ENCODE measurements at regions not wholly inside any gene's neighbourhood (a gene's known extent, or its start where the extent isn't known, plus 50 kb on each side); places are given as distances from the start of the nearest gene placed in this dataset.

DNA sequence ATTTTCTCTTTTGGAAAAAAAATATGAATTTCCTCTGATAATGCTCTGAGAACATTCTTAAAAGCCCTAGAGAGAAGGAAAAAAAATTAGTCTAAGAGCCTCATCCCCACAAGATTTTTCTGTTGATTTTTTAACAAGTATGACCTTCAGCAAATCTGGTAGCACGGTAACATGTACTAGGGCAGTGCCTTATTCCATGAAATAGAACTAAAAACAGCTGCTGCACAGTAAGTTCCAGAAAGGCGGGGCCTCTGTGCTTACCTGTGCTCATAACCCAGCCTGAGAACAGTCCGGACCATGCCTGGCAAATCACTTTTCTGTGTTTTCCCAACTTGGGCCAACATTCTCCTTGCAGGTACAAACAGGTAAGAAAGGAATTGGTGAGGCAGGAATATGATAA is 519.1 kb upstream of the AKR1E2 start:
- Histone ChIP-seq H3K9ac (ENCODE audit: low read depth, low read length) (no peak overlapping the region), H3K9me3 (ENCODE audit: control insufficient read depth, insufficient read depth, low read length) (no peaks in the 10 kb centered on the region), H3K36me3 (ENCODE audit: control insufficient read depth, insufficient read depth, low read length) (no peaks in the 10 kb centered on the region), H3K4me3 (ENCODE audit: low read depth, low read length) (no peak overlapping the region), H3K27me3 (ENCODE audit: control insufficient read depth, insufficient read depth, low read length) (no peaks in the 10 kb centered on the region), H3K27ac (ENCODE audit: low read depth, low read length) (no peak overlapping the region), H3K4me1 (ENCODE audit: control insufficient read depth, insufficient read depth, low read length) (no peaks in the 10 kb centered on the region)

DNA sequence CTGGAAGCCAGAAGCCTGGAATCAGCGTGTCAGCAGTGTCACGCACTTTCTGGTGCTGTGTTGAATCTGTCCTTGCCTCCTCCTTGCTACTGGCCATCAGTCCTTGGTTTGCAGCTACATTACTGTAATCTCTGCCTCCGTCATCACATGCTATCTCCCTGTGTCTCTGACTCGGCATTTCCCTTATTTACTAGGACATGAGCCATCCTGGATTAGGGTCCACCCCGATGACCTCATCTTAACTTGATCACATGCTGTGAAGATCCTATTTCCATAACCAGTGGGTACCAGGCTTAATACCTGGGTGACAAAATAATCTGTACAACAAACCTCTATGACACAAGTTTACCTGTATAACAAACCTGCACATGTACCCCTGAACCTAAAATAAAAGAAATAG is 518.0 kb upstream of the KLF6 start:
- 0 out of 2 replicates have a peak, but pooled peaks cover 3% of the 10 kb centered on the region for H3K4me1 ChIP-seq (ENCODE audit: control insufficient read depth, insufficient read depth, low read length)
- H3K27ac ChIP-seq (ENCODE audit: low read depth, low read length) = no peak overlapping the region
- no peak overlapping the region for H3K9ac ChIP-seq (ENCODE audit: low read depth, low read length)
- H3K27me3 ChIP-seq (ENCODE audit: control insufficient read depth, insufficient read depth, low read length) = no peaks in the 10 kb centered on the region
- no peak overlapping the region for H3K4me3 ChIP-seq (ENCODE audit: low read depth, low read length)
- H3K36me3 ChIP-seq (ENCODE audit: control insufficient read depth, insufficient read depth, low read length) = no peaks in the 10 kb centered on the region
- no peaks in the 10 kb centered on the region for H3K9me3 ChIP-seq (ENCODE audit: control insufficient read depth, insufficient read depth, low read length)

DNA sequence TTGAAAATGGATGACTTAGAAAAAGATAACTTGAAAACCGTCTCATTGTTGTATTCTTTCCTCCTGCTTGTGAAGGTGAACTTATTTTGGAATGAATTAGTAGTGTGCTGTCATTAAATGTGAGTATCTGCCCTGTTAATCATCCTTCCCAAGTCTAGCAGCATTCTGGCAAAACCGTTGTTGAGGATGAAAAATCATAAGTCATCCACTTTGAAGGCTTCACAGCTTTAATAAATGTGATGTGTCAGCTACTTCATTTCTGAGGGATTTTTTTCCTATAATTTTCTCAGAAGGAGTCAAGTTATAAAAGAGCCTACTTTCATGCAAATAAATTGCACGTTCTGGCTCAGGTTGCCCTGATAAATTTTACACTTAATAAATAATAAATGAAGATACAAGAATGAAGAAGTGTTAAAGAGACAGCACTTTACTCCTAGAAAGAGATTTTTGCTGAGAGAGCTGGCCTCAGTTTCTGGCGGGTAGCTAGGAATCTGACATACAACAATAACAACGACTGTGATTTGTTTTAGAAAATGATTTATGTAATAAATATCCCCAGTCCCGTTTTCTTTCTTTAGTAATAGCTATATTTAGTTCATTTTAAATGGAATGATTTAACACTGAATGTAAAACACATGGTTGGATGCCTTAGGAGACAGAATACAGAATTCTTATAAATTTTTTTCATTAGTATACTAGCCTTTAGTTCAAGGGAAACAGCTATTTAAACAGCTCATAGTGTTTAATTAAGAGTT is 516.5 kb upstream of the KLF6 start:
- H3K4me1 ChIP-seq (ENCODE audit: control insufficient read depth, insufficient read depth, low read length) = 0 out of 2 replicates have a peak, but pooled peaks cover 3% of the 10 kb centered on the region
- H3K9ac ChIP-seq (ENCODE audit: low read depth, low read length) = no peak overlapping the region
- no peak overlapping the region for H3K27ac ChIP-seq (ENCODE audit: low read depth, low read length)
- H3K9me3 ChIP-seq (ENCODE audit: control insufficient read depth, insufficient read depth, low read length) = no peaks in the 10 kb centered on the region
- H3K27me3 ChIP-seq (ENCODE audit: control insufficient read depth, insufficient read depth, low read length) = no peaks in the 10 kb centered on the region
- no peak overlapping the region for H3K4me3 ChIP-seq (ENCODE audit: low read depth, low read length)
- no peaks in the 10 kb centered on the region for H3K36me3 ChIP-seq (ENCODE audit: control insufficient read depth, insufficient read depth, low read length)

DNA sequence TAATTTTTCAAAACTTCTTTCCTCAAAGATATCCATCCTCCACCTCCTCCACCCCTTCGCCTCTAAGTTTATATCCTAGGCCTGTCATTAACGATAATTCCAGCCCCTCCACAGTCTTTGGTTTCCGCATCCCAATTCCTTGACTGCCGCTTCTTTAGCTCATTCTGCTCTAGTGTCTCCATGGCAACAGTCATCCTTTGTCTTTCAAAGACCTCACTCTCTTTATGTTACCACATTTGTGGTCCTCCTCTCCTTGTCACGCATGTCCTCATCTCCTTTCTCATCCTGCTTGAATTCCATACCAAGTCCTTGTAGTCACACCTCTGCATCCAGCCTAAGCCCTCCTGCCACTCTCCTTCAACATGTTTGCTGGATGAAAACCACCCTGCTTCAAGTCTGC is 511.2 kb upstream of the KLF6 start:
- Histone ChIP-seq H3K4me1 (ENCODE audit: control insufficient read depth, insufficient read depth, low read length) (0 out of 2 replicates have a peak, but pooled peaks cover 6% of the 10 kb centered on the region), H3K27ac (ENCODE audit: low read depth, low read length) (no peak overlapping the region), H3K36me3 (ENCODE audit: control insufficient read depth, insufficient read depth, low read length) (no peaks in the 10 kb centered on the region), H3K4me3 (ENCODE audit: low read depth, low read length) (no peak overlapping the region), H3K27me3 (ENCODE audit: control insufficient read depth, insufficient read depth, low read length) (no peaks in the 10 kb centered on the region), H3K9ac (ENCODE audit: low read depth, low read length) (no peak overlapping the region), H3K9me3 (ENCODE audit: control insufficient read depth, insufficient read depth, low read length) (no peaks in the 10 kb centered on the region)

DNA sequence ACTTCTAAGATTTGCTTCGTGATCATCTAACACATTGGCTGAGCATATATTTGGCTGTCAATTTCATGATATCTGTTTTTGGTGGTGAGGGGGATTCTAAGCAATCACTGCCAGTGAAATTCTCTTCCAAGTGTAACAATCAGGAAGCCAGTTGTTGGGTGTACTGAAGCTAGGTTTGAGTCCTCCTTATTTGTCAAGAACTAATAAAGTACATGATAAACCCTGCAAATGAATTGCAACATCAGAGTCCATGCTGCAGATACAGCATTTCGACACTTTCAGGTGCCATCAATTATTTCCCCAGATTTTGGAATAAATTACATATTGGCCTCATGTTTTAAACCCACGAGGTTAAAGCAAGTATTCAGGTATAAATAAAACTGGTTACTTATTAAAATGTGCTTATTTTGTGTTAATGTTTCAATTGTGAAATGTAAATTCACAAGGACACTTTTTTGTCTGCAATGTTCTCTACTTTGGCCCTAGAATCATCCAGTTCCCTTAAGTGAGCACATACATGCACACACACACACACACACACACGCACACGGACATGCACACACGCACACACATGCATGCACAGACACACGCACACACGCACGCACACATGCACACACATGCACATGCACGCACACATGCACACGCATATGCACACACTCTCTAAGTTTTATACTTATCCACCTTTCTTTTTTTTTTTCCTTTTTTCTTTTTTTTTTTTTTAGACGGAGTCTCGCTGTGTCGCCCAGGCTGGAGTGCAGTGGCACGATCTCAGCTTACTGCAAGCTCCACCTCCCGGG is 510.2 kb upstream of the KLF6 start:
- H3K27ac ChIP-seq (ENCODE audit: low read depth, low read length) = no peak overlapping the region
- no peaks in the 10 kb centered on the region for H3K36me3 ChIP-seq (ENCODE audit: control insufficient read depth, insufficient read depth, low read length)
- H3K4me1 ChIP-seq (ENCODE audit: control insufficient read depth, insufficient read depth, low read length) = 0 out of 2 replicates have a peak, but pooled peaks cover 6% of the 10 kb centered on the region
- no peaks in the 10 kb centered on the region for H3K27me3 ChIP-seq (ENCODE audit: control insufficient read depth, insufficient read depth, low read length)
- no peak overlapping the region for H3K9ac ChIP-seq (ENCODE audit: low read depth, low read length)
- H3K9me3 ChIP-seq (ENCODE audit: control insufficient read depth, insufficient read depth, low read length) = no peaks in the 10 kb centered on the region
- H3K4me3 ChIP-seq (ENCODE audit: low read depth, low read length) = no peak overlapping the region

DNA sequence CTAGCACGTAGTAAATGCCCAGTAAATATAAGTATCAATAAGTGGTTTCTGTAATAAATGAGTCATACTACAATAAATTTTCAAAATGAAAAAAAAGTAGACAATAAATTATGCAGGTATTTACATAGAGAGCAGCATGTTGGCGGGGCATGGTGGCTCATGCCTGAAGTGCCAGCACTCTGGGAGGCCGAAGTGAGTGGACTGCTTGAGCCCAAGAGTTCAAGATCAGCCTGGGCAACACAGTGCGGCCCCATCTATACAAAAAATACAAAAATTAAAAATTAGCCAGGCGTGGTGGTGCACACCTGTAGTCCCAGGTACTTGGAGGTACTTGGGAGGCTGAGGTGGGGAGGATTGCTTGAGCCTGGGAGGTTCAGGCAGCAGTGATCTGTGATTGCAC is 509.3 kb upstream of the KLF6 start:
- no peaks in the 10 kb centered on the region for H3K9me3 ChIP-seq (ENCODE audit: control insufficient read depth, insufficient read depth, low read length)
- no peak overlapping the region for H3K27ac ChIP-seq (ENCODE audit: low read depth, low read length)
- H3K4me3 ChIP-seq (ENCODE audit: low read depth, low read length) = no peak overlapping the region
- no peak overlapping the region for H3K9ac ChIP-seq (ENCODE audit: low read depth, low read length)
- no peaks in the 10 kb centered on the region for H3K36me3 ChIP-seq (ENCODE audit: control insufficient read depth, insufficient read depth, low read length)
- H3K27me3 ChIP-seq (ENCODE audit: control insufficient read depth, insufficient read depth, low read length) = no peaks in the 10 kb centered on the region
- 0 out of 2 replicates have a peak, but pooled peaks cover 6% of the 10 kb centered on the region for H3K4me1 ChIP-seq (ENCODE audit: control insufficient read depth, insufficient read depth, low read length)

DNA sequence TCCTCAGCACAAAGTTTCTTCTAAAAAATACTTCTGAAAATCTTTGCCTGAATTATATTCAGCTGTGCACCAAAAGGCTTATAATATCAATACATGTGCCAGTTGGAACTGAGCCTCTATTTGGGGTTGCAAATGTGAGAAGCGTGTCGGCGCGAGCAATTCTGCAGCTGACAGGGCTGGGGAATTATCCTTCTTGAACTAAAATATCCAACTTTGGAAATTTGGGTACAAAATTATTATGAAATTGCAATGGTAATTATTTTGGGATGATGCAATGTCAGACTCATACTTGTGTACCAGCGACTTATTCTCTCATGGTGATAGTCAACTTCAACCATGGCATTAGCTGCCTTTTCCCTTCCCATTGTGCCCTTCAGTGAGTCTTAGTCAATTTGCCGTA is 507.0 kb upstream of the KLF6 start:
- Histone ChIP-seq H3K36me3 (ENCODE audit: control insufficient read depth, insufficient read depth, low read length) (no peaks in the 10 kb centered on the region), H3K4me3 (ENCODE audit: low read depth, low read length) (no peak overlapping the region), H3K27ac (ENCODE audit: low read depth, low read length) (no peak overlapping the region), H3K9me3 (ENCODE audit: control insufficient read depth, insufficient read depth, low read length) (no peaks in the 10 kb centered on the region), H3K4me1 (ENCODE audit: control insufficient read depth, insufficient read depth, low read length) (0 out of 2 replicates have a peak, but pooled peaks cover 2% of the 10 kb centered on the region), H3K27me3 (ENCODE audit: control insufficient read depth, insufficient read depth, low read length) (no peaks in the 10 kb centered on the region), H3K9ac (ENCODE audit: low read depth, low read length) (no peak overlapping the region)

DNA sequence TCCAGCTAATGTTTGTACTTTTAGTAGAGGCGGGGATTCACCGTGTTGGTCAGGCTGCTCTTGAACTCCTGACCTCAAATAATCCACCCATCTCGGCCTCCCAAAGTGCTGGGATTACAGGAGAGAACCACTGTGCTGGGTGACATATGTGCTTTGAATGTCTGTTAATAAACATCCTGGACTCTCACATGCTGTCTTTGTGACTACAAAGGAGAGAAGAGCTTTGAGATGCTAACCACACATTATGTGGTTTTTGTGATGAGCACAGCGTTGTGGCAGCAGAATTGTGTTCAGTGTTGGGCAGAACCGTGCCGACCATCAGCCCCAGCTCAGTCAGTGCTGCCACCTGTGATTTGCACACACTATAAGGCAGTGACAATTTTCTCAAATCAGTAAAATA is 500.1 kb upstream of the KLF6 start:
- H3K27ac ChIP-seq (ENCODE audit: low read depth, low read length) = no peak overlapping the region
- H3K9me3 ChIP-seq (ENCODE audit: control insufficient read depth, insufficient read depth, low read length) = no peaks in the 10 kb centered on the region
- no peaks in the 10 kb centered on the region for H3K27me3 ChIP-seq (ENCODE audit: control insufficient read depth, insufficient read depth, low read length)
- H3K4me1 ChIP-seq (ENCODE audit: control insufficient read depth, insufficient read depth, low read length) = 0 out of 2 replicates have a peak, but pooled peaks cover 9% of the 10 kb centered on the region
- no peaks in the 10 kb centered on the region for H3K36me3 ChIP-seq (ENCODE audit: control insufficient read depth, insufficient read depth, low read length)
- H3K4me3 ChIP-seq (ENCODE audit: low read depth, low read length) = no peak overlapping the region
- no peak overlapping the region for H3K9ac ChIP-seq (ENCODE audit: low read depth, low read length)

DNA sequence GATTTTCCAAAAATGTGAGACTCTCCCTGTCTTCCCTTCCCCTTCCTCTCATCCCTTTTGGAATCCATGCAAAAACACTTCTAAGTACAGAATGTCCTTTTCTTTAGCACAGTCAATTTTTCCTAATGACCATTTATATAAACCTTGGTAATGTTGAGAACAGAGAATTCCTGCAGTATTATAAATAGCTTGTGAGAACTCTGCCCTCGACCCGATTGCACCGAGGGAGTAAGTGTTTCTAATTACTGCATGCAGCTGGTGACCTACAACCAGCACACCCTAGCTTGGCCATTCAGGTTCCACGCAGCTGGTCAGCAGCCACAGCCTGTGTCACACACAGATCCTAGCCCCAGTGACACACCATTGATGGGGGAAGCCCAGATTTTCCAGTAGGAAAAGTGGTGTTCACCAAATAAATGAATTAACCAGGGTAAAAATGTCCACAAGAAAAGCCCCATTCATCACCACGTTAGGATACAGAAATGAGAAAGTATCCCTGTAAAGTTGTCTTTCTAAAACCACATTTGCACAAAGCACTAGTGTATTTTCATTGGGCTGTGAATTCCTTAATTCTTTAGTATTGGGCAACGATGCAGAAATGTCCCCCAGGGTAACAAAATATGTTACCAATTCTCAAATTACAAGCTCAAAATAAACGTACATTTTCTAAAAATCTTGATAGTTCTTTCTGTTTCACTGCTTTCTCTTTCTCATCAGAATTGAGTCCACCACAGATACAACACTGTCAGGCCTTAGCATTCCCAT is 499.0 kb upstream of the KLF6 start:
- Histone ChIP-seq H3K9me3 (ENCODE audit: control insufficient read depth, insufficient read depth, low read length) (no peaks in the 10 kb centered on the region), H3K27ac (ENCODE audit: low read depth, low read length) (no peak overlapping the region), H3K36me3 (ENCODE audit: control insufficient read depth, insufficient read depth, low read length) (no peaks in the 10 kb centered on the region), H3K4me3 (ENCODE audit: low read depth, low read length) (no peak overlapping the region), H3K4me1 (ENCODE audit: control insufficient read depth, insufficient read depth, low read length) (0 out of 2 replicates have a peak, but pooled peaks cover 9% of the 10 kb centered on the region), H3K27me3 (ENCODE audit: control insufficient read depth, insufficient read depth, low read length) (no peaks in the 10 kb centered on the region), H3K9ac (ENCODE audit: low read depth, low read length) (no peak overlapping the region)

DNA sequence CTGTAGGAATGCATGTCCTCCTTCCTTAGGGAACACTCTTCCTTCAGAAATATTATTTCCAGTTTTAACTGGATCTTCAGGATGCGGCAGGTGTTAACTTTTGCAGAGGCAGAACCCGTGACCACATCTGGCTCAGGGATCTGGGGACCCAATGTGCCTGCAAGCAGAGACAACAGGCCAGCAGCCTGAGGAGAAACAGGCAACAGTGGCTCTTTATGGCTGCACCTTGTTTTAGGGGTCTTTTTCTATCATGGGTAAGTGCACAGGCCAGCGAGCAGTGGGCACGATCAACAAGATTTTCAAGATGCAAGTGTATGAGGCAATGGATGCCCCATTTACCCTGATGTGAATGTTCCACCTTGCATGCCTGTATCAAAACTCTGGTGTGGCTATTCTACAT is 497.5 kb upstream of the KLF6 start:
- no peak overlapping the region for H3K27ac ChIP-seq (ENCODE audit: low read depth, low read length)
- H3K4me3 ChIP-seq (ENCODE audit: low read depth, low read length) = no peak overlapping the region
- no peaks in the 10 kb centered on the region for H3K36me3 ChIP-seq (ENCODE audit: control insufficient read depth, insufficient read depth, low read length)
- 0 out of 2 replicates have a peak, but pooled peaks cover 9% of the 10 kb centered on the region for H3K4me1 ChIP-seq (ENCODE audit: control insufficient read depth, insufficient read depth, low read length)
- no peaks in the 10 kb centered on the region for H3K27me3 ChIP-seq (ENCODE audit: control insufficient read depth, insufficient read depth, low read length)
- H3K9ac ChIP-seq (ENCODE audit: low read depth, low read length) = no peak overlapping the region
- H3K9me3 ChIP-seq (ENCODE audit: control insufficient read depth, insufficient read depth, low read length) = no peaks in the 10 kb centered on the region

Measured in HUES48 (cell line).